ENCODE measurements at regions not wholly inside any gene's neighbourhood (a gene's known extent, or its start where the extent isn't known, plus 50 kb on each side); places are given as distances from the start of the nearest gene placed in this dataset.

GRCh38 chr6:67722861-67723261 lies 912.2 kb upstream of the ADGRB3 start:
- no peak overlapping the region for H3K4me3 Mint-ChIP-seq
- CTCF ChIA-PET = no interaction called here
- no peak for ATAC-seq (ENCODE audit: low read depth)
- no peak for TF ChIP-seq CTCF (IDR thresholded peaks at IDR 0.05)
- intact Hi-C loops (cut with micrococcal nuclease) = no loop called here
- no peaks in the 10 kb centered on the region for H3K36me3 Mint-ChIP-seq (ENCODE audit: low read depth)
- DNase-seq = no peak
- H3K9me3 Mint-ChIP-seq = peaks cover 18% of the 10 kb centered on the region
- no peaks in the 10 kb centered on the region for H3K4me1 Mint-ChIP-seq
- no peak overlapping the region for H3K27ac Mint-ChIP-seq
- POLR2A ChIA-PET = no interaction called here
- no peaks in the 10 kb centered on the region for H3K27me3 Mint-ChIP-seq

DNA sequence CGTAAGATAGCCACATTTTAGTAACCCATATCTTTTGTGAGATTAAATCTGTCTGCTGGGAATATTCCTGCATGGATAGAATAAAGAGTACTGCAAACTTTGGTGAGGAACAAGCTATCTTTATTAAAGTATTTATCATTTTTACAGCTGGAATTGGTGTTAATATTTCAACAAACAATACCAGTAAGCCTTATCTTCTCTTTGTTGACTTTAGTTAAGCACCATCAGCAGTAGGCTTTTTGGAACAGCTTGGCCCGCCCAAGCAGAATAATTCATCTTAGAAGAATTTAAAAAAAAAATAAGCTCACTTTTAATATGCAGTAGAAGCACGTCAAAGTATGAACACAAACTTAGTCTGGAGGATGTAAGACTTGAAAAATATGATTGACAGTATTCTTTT lies 917.8 kb upstream of the ADGRB3 start:
- Mint-ChIP-seq H3K4me1 (no peaks in the 10 kb centered on the region), H3K27me3 (no peaks in the 10 kb centered on the region), H3K4me3 (no peak overlapping the region), H3K9me3 (peaks cover 3% of the 10 kb centered on the region), H3K36me3 (ENCODE audit: low read depth) (no peaks in the 10 kb centered on the region), H3K27ac (no peak overlapping the region)
- ChIA-PET CTCF (no interaction called here), POLR2A (no interaction called here)
- no peak for DNase-seq
- no peak for ATAC-seq (ENCODE audit: low read depth)
- no peak for TF ChIP-seq CTCF (IDR thresholded peaks at IDR 0.05)
- intact Hi-C loops (cut with micrococcal nuclease) = no loop called here

GRCh38 chr6:67706388-67706787 lies 928.7 kb upstream of the ADGRB3 start:
- H3K36me3 Mint-ChIP-seq (ENCODE audit: low read depth) = no peaks in the 10 kb centered on the region
- ChIA-PET CTCF (no interaction called here), POLR2A (no interaction called here)
- intact Hi-C loops (cut with micrococcal nuclease) = no loop called here
- no peak overlapping the region for H3K4me3 Mint-ChIP-seq
- no peak for TF ChIP-seq CTCF (IDR thresholded peaks at IDR 0.05)
- DNase-seq (no peak), ATAC-seq (ENCODE audit: low read depth) (no peak)
- H3K4me1 Mint-ChIP-seq = no peaks in the 10 kb centered on the region
- peaks cover 8% of the 10 kb centered on the region for H3K9me3 Mint-ChIP-seq
- no peak overlapping the region for H3K27ac Mint-ChIP-seq
- H3K27me3 Mint-ChIP-seq = no peaks in the 10 kb centered on the region

DNA sequence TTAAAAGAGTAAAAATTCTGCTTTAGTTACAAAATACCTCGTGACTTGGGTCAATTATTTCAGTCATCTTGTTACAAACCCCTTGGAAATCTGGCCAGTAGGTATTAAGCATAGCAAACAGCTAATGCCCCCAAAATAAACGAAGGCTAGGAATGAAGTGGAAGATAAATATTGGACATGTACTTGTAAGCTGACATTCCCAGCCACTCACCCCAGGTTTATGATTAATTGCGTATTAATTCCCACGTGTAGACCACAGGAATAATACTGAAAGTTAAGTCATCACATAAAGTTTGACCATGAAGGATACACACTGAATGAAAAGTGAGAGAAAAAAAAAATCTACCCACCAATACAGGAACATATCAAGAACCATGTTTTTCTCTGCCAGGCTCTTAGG lies 936.5 kb upstream of the ADGRB3 start:
- Mint-ChIP-seq H3K4me3 (no peak overlapping the region), H3K27me3 (no peaks in the 10 kb centered on the region), H3K4me1 (no peaks in the 10 kb centered on the region), H3K36me3 (ENCODE audit: low read depth) (no peaks in the 10 kb centered on the region), H3K9me3 (peaks cover 7% of the 10 kb centered on the region), H3K27ac (no peak overlapping the region)
- DNase-seq (no peak), ATAC-seq (ENCODE audit: low read depth) (no peak)
- CTCF ChIA-PET = no interaction called here
- intact Hi-C loops (cut with micrococcal nuclease) = no loop called here
- TF ChIP-seq CTCF (IDR thresholded peaks at IDR 0.05) = no peak
- POLR2A ChIA-PET = no interaction called here

- Mint-ChIP-seq H3K4me1 (no peaks in the 10 kb centered on the region), H3K4me3 (no peak overlapping the region), H3K27me3 (no peaks in the 10 kb centered on the region), H3K27ac (no peak overlapping the region), H3K9me3 (peaks cover 7% of the 10 kb centered on the region), H3K36me3 (ENCODE audit: low read depth) (no peaks in the 10 kb centered on the region)
- intact Hi-C loops (cut with micrococcal nuclease) = no loop called here
- ChIA-PET CTCF (no interaction called here), POLR2A (no interaction called here)
- DNase-seq (no peak), ATAC-seq (ENCODE audit: low read depth) (no peak)
- no peak for TF ChIP-seq CTCF (IDR thresholded peaks at IDR 0.05)
Measured at GRCh38 chr6:67694127-67694526, 941.0 kb upstream of the ADGRB3 start.

Data from activated B cell treated with CpG ODN at 0.5 μM for 24 hours (primary cell).